Hepatocyte (in vitro differentiated cells): ENCODE measurements at regions not wholly inside any gene's neighbourhood (a gene's known extent, or its start where the extent isn't known, plus 50 kb on each side); places are given as distances from the start of the nearest gene placed in this dataset.

Source experiments
- CTCF ChIP-seq: fragments of 200-600 bp; sonication (generic); IDR thresholded peaks from 2 replicates; pipeline ENCODE4 v1.5.1; 2016; ENCODE audit warnings: antibody characterized with exemption, mild to moderate bottlenecking; ENCODE audit not compliant: poor library complexity
- EZH2 ChIP-seq: fragments of 200-600 bp; sonication (generic); IDR thresholded peaks from 2 replicates; pipeline ENCODE4 v1.6.1; 2016; ENCODE audit warnings: antibody characterized with exemption, mild to moderate bottlenecking, borderline replicate concordance
- EZH2phosphoT487 ChIP-seq: fragments of 200-600 bp; sonication (generic); IDR thresholded peaks from one replicate; pipeline ENCODE4 v1.6.1; 2018; ENCODE audit warnings: antibody characterized with exemption, mild to moderate bottlenecking, low read depth, moderate library complexity; ENCODE audit not compliant: unreplicated experiment, severe bottlenecking

- TF ChIP-seq CTCF (no peak), EZH2phosphoT487 (no peak), EZH2 (no peak)
Measured at GRCh38 chr13:109973279-109973678, 186.9 kb upstream of the IRS2 start.
